ENCODE measurements at regions not wholly inside any gene's neighbourhood (a gene's known extent, or its start where the extent isn't known, plus 50 kb on each side); places are given as distances from the start of the nearest gene placed in this dataset.

DNA sequence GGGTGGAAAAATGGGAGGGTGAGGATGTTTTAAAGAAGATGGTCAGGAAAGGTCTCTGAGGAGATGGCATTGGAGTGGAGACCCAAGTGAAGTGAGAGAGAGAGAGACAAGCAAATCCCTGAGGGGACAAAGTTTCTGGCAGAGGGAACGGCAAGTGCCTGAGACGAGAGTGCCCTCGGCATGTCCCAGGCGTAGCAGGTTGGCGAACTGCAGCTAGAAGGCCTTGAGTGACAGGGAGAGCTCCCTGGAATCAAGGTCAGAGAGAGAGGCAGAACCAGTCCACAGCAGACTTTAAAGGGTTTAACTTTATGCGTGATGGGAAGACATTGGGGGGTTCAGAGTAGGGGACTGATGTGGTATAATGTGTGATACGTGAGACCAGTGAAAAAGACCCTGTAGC is 150.2 kb upstream of the HAND2 start:
- TF ChIP-seq, protein P1, sequence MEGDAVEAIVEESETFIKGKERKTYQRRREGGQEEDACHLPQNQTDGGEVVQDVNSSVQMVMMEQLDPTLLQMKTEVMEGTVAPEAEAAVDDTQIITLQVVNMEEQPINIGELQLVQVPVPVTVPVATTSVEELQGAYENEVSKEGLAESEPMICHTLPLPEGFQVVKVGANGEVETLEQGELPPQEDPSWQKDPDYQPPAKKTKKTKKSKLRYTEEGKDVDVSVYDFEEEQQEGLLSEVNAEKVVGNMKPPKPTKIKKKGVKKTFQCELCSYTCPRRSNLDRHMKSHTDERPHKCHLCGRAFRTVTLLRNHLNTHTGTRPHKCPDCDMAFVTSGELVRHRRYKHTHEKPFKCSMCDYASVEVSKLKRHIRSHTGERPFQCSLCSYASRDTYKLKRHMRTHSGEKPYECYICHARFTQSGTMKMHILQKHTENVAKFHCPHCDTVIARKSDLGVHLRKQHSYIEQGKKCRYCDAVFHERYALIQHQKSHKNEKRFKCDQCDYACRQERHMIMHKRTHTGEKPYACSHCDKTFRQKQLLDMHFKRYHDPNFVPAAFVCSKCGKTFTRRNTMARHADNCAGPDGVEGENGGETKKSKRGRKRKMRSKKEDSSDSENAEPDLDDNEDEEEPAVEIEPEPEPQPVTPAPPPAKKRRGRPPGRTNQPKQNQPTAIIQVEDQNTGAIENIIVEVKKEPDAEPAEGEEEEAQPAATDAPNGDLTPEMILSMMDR (conservative IDR thresholded peaks at IDR 0.05; ENCODE audit: low read length) = no peak
- TF ChIP-seq EZH2phosphoT487 (IDR thresholded peaks at IDR 0.05; ENCODE audit: borderline replicate concordance) = no peak

Measured in Loucy (cell line).